A549 (cell line): ENCODE measurements at regions not wholly inside any gene's neighbourhood (a gene's known extent, or its start where the extent isn't known, plus 50 kb on each side); places are given as distances from the start of the nearest gene placed in this dataset.

Experiments used
- MAZ ChIP-seq: fragments of 150-350 bp; IDR thresholded peaks from 2 replicates; pipeline ENCODE4 v1.6.1; 2014; ENCODE audit warnings: antibody characterized with exemption, low read depth, low read length, borderline replicate concordance
- ZNF302 ChIP-seq: fragments of 250-450 bp; sonication (Bioruptor Pico); IDR thresholded peaks from 2 replicates; pipeline ENCODE4 v1.9.0; 2021; ENCODE audit warnings: inconsistent platforms, mild to moderate bottlenecking, moderate library complexity

DNA sequence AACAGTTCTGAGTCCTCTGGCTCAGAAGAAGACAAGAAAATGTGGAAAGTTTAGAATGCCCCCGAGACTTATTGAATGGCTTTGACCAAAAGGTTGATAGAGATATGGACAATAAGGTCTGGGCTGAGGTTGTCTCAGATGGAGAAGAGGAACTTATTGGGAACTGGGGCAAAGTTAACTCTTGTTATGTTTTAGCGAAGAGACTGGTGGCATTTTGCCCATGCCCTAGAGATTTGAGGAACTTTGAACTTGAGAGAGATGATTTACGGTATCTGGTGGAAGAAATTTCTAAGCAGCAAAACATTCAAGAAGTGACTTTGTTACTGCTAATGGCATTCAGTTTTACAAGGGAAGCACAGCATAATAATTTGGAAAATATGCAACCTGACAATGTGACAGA, 1549.3 kb upstream of the ADGRL3 start:
- TF ChIP-seq MAZ (no peak), ZNF302 (CRISPR knock-in tag) (no peak)
